A673 (cell line): ENCODE measurements at regions not wholly inside any gene's neighbourhood (a gene's known extent, or its start where the extent isn't known, plus 50 kb on each side); places are given as distances from the start of the nearest gene placed in this dataset.

ENCODE experiments used
- BruUV-seq: library from RNA; stranded (reverse); fragments of 400-500 nt; replicated peaks from 2 replicates; lab custom pipeline; 2021; lab: Mats Ljungman, UMichigan
- CTCF ChIA-PET: fragments of 300-600 bp; sonication (Branson Sonifier 250); formaldehyde crosslinking; loops from one replicate; lab custom pipeline; 2022; ENCODE audit warnings: antibody characterized with exemption; lab: Charles Lee
- POLR2A ChIA-PET: fragments of 300-600 bp; sonication (Branson Sonifier 250); formaldehyde crosslinking; loops from one replicate; lab custom pipeline; 2022; ENCODE audit warnings: antibody characterized with exemption; ENCODE audit not compliant: low non-redundant PET; lab: Charles Lee
- DNase-seq: peaks from one replicate; pipeline ENCODE4 v3.0.0-alpha.2; 2015; ENCODE audit warnings: low spot score
- H3K27ac ChIP-seq: fragments of 200-600 bp; sonication (generic); 2 replicates; pipeline ENCODE4 v1.5.1; 2016; ENCODE audit warnings: mixed run types, low read depth, mild to moderate bottlenecking, mixed read lengths, antibody characterized with exemption, low read length; ENCODE audit not compliant: poor library complexity, severe bottlenecking
- H3K27me3 ChIP-seq: fragments of 200-600 bp; sonication (generic); replicated peaks from 2 replicates; pipeline ENCODE4 v1.6.1; 2017; ENCODE audit warnings: mixed run types, low read depth, mild to moderate bottlenecking, mixed read lengths, antibody characterized with exemption, low read length; ENCODE audit not compliant: insufficient read depth, poor library complexity
- H3K36me3 ChIP-seq: fragments of 200-600 bp; sonication (generic); 2 replicates; pipeline ENCODE4 v1.6.1; 2016; ENCODE audit warnings: mixed run types, mild to moderate bottlenecking, mixed read lengths, antibody characterized with exemption, low read length; ENCODE audit not compliant: insufficient read depth, poor library complexity, severe bottlenecking
- H3K4me1 ChIP-seq: fragments of 200-600 bp; sonication (generic); 2 replicates; pipeline ENCODE4 v1.6.1; 2017; ENCODE audit warnings: mixed run types, mild to moderate bottlenecking, mixed read lengths, antibody characterized with exemption, low read length; ENCODE audit not compliant: insufficient read depth, poor library complexity, severe bottlenecking
- H3K4me3 ChIP-seq: fragments of 200-600 bp; sonication (generic); 2 replicates; pipeline ENCODE4 v1.5.1; 2016; ENCODE audit warnings: low read depth, mixed run types, mild to moderate bottlenecking, mixed read lengths, low read length; ENCODE audit not compliant: poor library complexity, severe bottlenecking
- H3K9me3 ChIP-seq: fragments of 200-600 bp; sonication (generic); 2 replicates; pipeline ENCODE4 v1.6.1; 2016; ENCODE audit warnings: mixed run types, low read depth, mild to moderate bottlenecking, mixed read lengths, antibody characterized with exemption, low read length; ENCODE audit not compliant: poor library complexity, severe bottlenecking
- EZH2 ChIP-seq: fragments of 200-600 bp; sonication (generic); IDR thresholded peaks from 2 replicates; pipeline ENCODE4 v1.6.1; 2017; ENCODE audit warnings: borderline replicate concordance, low read depth, mild to moderate bottlenecking, mixed read lengths, antibody characterized with exemption, low read length; ENCODE audit not compliant: poor library complexity, severe bottlenecking
- intact Hi-C: fragments of 100-400 bp; cut with micrococcal nuclease; formaldehyde crosslinking; loops from one replicate; pipeline ENCODE4 v1.10.0; 2022; ENCODE audit not compliant: unreplicated experiment
- TF ChIP-seq, protein P1 (sequence below): fragments of 300-800, 200-600 bp; sonication (generic); conservative IDR thresholded peaks from 2 replicates; pipeline ENCODE4 v1.5.1; 2017; ENCODE audit warnings: low read depth, mild to moderate bottlenecking, antibody characterized with exemption, low read length, moderate library complexity, mixed read lengths

DNA sequence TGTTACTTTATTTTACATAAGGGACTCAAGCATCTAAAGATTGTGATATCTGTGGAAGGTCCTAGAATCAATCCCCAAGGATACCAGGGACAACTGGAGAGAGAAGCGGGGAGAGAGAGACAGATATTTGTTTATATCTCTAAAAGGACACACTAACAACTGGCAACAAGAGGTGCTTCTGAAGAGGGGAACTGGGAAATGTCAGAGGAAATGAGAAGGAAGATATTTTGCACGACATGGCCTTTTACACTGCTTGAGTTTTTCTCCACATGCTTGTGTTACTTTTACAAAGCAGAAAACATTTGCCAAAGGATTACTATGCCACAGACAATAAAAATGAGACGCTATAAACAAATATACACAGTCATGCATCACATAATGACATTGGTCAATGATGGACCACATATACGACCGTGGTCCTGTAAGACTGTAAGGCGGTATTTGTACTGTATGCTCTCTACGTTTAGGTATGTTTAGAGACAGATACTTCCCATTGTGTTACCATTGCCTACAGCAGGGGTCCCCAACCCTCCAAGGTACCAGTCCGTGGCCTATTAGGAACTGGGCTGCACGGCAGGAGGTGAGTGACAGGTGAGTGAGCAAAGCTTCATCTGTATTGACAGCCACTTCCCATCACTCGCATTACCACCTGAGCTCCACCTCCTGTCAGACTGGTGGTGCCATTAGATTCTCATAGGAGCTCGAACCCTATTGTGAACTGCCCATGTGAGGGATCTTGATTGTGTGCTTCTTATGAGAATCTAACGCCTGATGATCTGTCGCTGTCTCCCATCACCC is 64.6 kb upstream of the PTPN1 start:
- H3K4me3 ChIP-seq, result no peak overlapping the region
- no peak overlapping the region for H3K27ac ChIP-seq
- H3K4me1 ChIP-seq, result peaks cover 11% of the 10 kb centered on the region
- no TSS peak for BruUV-seq
- no peak for DNase-seq
- intact Hi-C loops, result no loop called here
- ChIA-PET POLR2A (interaction anchor here (0.8 kb wide), 1 partner anchor 11 kb away, joined by 8 read pairs; no protein-coding TSS in a partner anchor), CTCF (no interaction called here)
- TF ChIP-seq EZH2, result no peak
- TF ChIP-seq, protein P1, sequence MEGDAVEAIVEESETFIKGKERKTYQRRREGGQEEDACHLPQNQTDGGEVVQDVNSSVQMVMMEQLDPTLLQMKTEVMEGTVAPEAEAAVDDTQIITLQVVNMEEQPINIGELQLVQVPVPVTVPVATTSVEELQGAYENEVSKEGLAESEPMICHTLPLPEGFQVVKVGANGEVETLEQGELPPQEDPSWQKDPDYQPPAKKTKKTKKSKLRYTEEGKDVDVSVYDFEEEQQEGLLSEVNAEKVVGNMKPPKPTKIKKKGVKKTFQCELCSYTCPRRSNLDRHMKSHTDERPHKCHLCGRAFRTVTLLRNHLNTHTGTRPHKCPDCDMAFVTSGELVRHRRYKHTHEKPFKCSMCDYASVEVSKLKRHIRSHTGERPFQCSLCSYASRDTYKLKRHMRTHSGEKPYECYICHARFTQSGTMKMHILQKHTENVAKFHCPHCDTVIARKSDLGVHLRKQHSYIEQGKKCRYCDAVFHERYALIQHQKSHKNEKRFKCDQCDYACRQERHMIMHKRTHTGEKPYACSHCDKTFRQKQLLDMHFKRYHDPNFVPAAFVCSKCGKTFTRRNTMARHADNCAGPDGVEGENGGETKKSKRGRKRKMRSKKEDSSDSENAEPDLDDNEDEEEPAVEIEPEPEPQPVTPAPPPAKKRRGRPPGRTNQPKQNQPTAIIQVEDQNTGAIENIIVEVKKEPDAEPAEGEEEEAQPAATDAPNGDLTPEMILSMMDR, result no peak
- H3K27me3 ChIP-seq, result no peaks in the 10 kb centered on the region
- H3K36me3 ChIP-seq, result no peaks in the 10 kb centered on the region
- no peaks in the 10 kb centered on the region for H3K9me3 ChIP-seq

DNA sequence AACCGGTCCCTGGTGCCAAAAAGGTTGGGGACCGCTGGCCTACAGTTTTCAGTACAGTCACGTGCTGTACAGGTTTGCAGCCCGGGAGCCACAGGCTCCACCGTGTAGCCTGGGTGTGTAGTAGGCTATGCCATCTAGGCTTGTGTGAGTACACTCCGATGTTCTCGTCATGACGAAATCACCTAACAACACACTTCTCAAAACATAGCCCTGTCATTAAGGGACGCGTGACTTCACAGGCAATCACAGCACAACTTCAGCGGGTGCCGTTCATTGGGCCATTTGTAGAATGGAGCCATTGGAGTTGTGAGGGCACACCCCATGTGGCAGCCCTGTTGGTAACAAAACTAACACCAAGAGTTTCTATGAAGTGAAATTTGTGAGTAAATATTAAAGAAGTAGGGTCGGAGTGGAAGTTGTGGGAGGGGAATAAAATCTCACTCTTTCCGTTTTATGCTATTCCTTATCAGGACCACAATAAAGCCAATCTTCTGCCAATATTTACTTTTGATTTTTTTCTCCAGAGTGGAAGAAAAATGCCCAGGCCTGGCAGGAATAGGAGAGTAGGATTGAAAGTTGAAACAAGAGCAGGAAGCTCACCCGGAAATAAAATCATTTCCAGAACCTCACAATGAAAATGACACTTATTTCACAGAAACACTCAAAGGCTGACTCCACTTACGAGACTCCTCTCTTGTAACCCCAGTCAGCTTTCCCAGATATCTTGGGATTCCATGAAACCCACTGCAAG is 63.7 kb upstream of the PTPN1 start:
- TF ChIP-seq, protein P1, result no peak
- no peak for TF ChIP-seq EZH2
- DNase-seq, result no peak
- Histone ChIP-seq H3K27me3 (no peaks in the 10 kb centered on the region), H3K9me3 (no peaks in the 10 kb centered on the region), H3K27ac (no peak overlapping the region), H3K36me3 (no peaks in the 10 kb centered on the region), H3K4me3 (no peak overlapping the region), H3K4me1 (peaks cover 20% of the 10 kb centered on the region)
- ChIA-PET POLR2A (no interaction called here), CTCF (no interaction called here)
- intact Hi-C loops, result no loop called here
- BruUV-seq, result no TSS peak

DNA sequence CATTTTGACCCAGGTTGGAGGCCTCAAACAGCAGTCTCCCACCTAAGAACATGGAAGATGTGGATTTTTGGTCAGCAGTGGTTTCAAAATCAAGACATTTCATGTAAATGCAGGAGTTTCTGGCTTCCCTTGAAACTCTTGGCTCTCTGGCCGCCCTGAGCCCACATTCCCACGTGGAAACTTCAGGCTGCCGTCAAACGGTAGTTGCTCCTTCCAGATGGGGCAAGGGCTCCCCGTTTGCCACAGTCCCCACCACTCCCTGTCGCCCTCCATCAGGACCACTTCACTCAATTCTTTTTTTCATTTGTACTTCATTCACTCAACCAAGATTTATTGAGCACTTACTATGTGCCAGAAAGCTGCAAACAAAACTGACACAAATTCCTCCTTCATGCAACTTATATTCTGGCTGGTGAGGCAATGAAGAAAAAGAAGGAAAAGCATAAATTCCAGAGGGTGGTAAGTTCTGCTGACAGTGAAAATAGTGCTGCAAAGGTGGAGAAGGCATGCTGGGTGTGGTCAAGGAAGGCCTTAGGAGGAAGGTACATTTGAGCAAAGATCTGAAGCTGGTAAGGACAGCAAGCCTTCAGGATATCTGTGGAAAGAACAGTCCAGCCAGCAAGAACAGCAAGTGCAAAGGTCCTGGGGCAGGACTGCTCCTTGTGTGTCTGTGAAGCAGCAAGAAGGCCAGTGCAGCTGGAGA is 62.9 kb upstream of the PTPN1 start:
- ChIA-PET POLR2A (interaction anchor here (0.5 kb wide), 1 partner anchor 1585 kb away, joined by 6 read pairs; no protein-coding TSS in a partner anchor), CTCF (no interaction called here)
- Histone ChIP-seq H3K9me3 (no peaks in the 10 kb centered on the region), H3K4me3 (no peak overlapping the region), H3K36me3 (no peaks in the 10 kb centered on the region), H3K27me3 (no peaks in the 10 kb centered on the region), H3K27ac (no peak overlapping the region), H3K4me1 (peaks cover 20% of the 10 kb centered on the region)
- DNase-seq, result no peak
- TF ChIP-seq EZH2, result no peak
- TF ChIP-seq, protein P1, result no peak
- intact Hi-C loops, result no loop called here
- BruUV-seq, result no TSS peak
